Osteocyte (in vitro differentiated cells): ENCODE measurements at regions not wholly inside any gene's neighbourhood (a gene's known extent, or its start where the extent isn't known, plus 50 kb on each side); places are given as distances from the start of the nearest gene placed in this dataset.

Experiments used
- DNase-seq: peaks from one replicate; pipeline ENCODE4 v3.0.0; 2021; ENCODE audit warnings: mixed read lengths; ENCODE audit not compliant: unreplicated experiment; ENCODE audit errors: extremely low spot score
- H3K27ac Mint-ChIP-seq: one replicate; pipeline ENCODE4 v1.8.0; 2021; ENCODE audit warnings: mild to moderate bottlenecking, mixed read lengths; ENCODE audit not compliant: unreplicated experiment
- H3K27me3 Mint-ChIP-seq: one replicate; pipeline ENCODE4 v1.8.0; 2021; ENCODE audit warnings: mixed read lengths; ENCODE audit not compliant: unreplicated experiment
- H3K36me3 Mint-ChIP-seq: one replicate; pipeline ENCODE4 v1.8.0; 2021; ENCODE audit warnings: mixed read lengths; ENCODE audit not compliant: unreplicated experiment
- H3K4me1 Mint-ChIP-seq: one replicate; pipeline ENCODE4 v1.8.0; 2021; ENCODE audit warnings: mixed read lengths; ENCODE audit not compliant: unreplicated experiment
- H3K4me3 Mint-ChIP-seq: one replicate; pipeline ENCODE4 v1.8.0; 2021; ENCODE audit warnings: mild to moderate bottlenecking, moderate library complexity, mixed read lengths; ENCODE audit not compliant: unreplicated experiment
- H3K9me3 Mint-ChIP-seq: one replicate; pipeline ENCODE4 v1.8.0; 2021; ENCODE audit warnings: mixed read lengths; ENCODE audit not compliant: unreplicated experiment
- CTCF ChIP-seq: fragments of 200-600 bp; sonication (generic); IDR thresholded peaks from 2 replicates; pipeline ENCODE4 v1.5.0; 2021; ENCODE audit warnings: antibody characterized with exemption, mild to moderate bottlenecking, moderate library complexity

GRCh38 chr15:69579950-69580618 is 127.5 kb downstream of the RPLP1 start:
- H3K4me3 Mint-ChIP-seq = no peak overlapping the region
- no peaks in the 10 kb centered on the region for H3K36me3 Mint-ChIP-seq
- H3K4me1 Mint-ChIP-seq = no peaks in the 10 kb centered on the region
- no peak for TF ChIP-seq CTCF
- H3K9me3 Mint-ChIP-seq = no peaks in the 10 kb centered on the region
- H3K27ac Mint-ChIP-seq = no peak overlapping the region
- H3K27me3 Mint-ChIP-seq = peaks cover 53% of the 10 kb centered on the region
- DNase-seq = no peak

GRCh38 chr15:69583626-69584025 is 131.0 kb downstream of the RPLP1 start:
- no peak for TF ChIP-seq CTCF
- no peaks in the 10 kb centered on the region for H3K36me3 Mint-ChIP-seq
- H3K4me1 Mint-ChIP-seq = no peaks in the 10 kb centered on the region
- DNase-seq = no peak
- H3K4me3 Mint-ChIP-seq = no peak overlapping the region
- H3K27ac Mint-ChIP-seq = no peak overlapping the region
- H3K9me3 Mint-ChIP-seq = no peaks in the 10 kb centered on the region
- peaks cover 67% of the 10 kb centered on the region for H3K27me3 Mint-ChIP-seq

- no peaks in the 10 kb centered on the region for H3K9me3 Mint-ChIP-seq
- no peak for TF ChIP-seq CTCF
- no peak overlapping the region for H3K27ac Mint-ChIP-seq
- H3K36me3 Mint-ChIP-seq = no peaks in the 10 kb centered on the region
- DNase-seq = no peak
- no peak overlapping the region for H3K4me3 Mint-ChIP-seq
- peaks cover 65% of the 10 kb centered on the region for H3K27me3 Mint-ChIP-seq
- H3K4me1 Mint-ChIP-seq = no peaks in the 10 kb centered on the region
Observed at GRCh38 chr15:69585937-69586336, 133.3 kb downstream of the RPLP1 start.

GRCh38 chr15:69586721-69587120 is 134.1 kb downstream of the RPLP1 start:
- no peak for TF ChIP-seq CTCF
- no peak overlapping the region for H3K4me3 Mint-ChIP-seq
- no peak overlapping the region for H3K27ac Mint-ChIP-seq
- peaks cover 62% of the 10 kb centered on the region for H3K27me3 Mint-ChIP-seq
- H3K4me1 Mint-ChIP-seq = no peaks in the 10 kb centered on the region
- H3K9me3 Mint-ChIP-seq = no peaks in the 10 kb centered on the region
- DNase-seq = no peak
- H3K36me3 Mint-ChIP-seq = no peaks in the 10 kb centered on the region

GRCh38 chr15:69587723-69588426 is 135.3 kb downstream of the RPLP1 start:
- peaks cover 65% of the 10 kb centered on the region for H3K27me3 Mint-ChIP-seq

More at GRCh38 chr15:69587723-69588426, 135.3 kb downstream of the RPLP1 start:
- Mint-ChIP-seq H3K4me3 (no peak overlapping the region), H3K36me3 (no peaks in the 10 kb centered on the region), H3K27ac (no peak overlapping the region), H3K9me3 (no peaks in the 10 kb centered on the region), H3K4me1 (no peaks in the 10 kb centered on the region)
- no peak for TF ChIP-seq CTCF
- DNase-seq = no peak
